ENCODE measurements at regions not wholly inside any gene's neighbourhood (a gene's known extent, or its start where the extent isn't known, plus 50 kb on each side); places are given as distances from the start of the nearest gene placed in this dataset.
"Not testable (repeated sequence)": the region's sequence is repeated elsewhere in the genome, so short reads cannot be mapped to it uniquely, and the experiment has no call there.

- no peak for DNase-seq (ENCODE audit: low read depth in 2 of 2)
These were observed 91.7 kb upstream of the MITF start for GRCh38 chr3:69647511-69648110.

- DNase-seq (ENCODE audit: low read depth in 2 of 2), result no peak
These were observed 92.2 kb upstream of the MITF start for GRCh38 chr3:69647081-69647480.

- DNase-seq (ENCODE audit: low read depth in 2 of 2), result no peak
These were observed 92.8 kb upstream of the MITF start for GRCh38 chr3:69646287-69647067.

- DNase-seq (ENCODE audit: low read depth in 2 of 2), result no peak
These were observed 96.7 kb upstream of the MITF start for GRCh38 chr3:69642606-69643005.

DNA sequence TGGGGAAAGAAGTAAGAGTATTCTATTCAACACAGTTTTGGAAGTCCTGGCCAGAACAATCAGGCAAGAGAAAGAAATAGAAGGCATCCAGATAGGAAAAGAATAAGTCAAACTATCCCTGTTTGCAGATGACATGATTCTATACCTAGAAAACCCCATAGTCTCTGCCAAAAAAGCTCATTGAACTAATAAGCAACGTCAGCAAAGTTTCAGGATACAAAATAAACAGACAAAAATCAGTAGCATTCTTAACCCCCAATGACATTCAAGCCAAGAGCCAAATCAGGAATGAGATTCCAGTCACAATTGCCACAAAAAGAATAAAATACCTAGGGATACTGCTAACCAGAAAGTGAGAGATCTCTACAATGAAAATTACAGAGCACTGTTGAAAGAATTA is 99.4 kb upstream of the MITF start:
- DNase-seq (ENCODE audit: low read depth in 2 of 2), result no peak

- DNase-seq (ENCODE audit: low read depth in 2 of 2), result no peak
These were observed 110.3 kb upstream of the MITF start for GRCh38 chr3:69628951-69629350.

GRCh38 chr3:69613286-69613685 is 126.0 kb upstream of the MITF start:
- DNase-seq (ENCODE audit: low read depth in 2 of 2), result no peak

DNA sequence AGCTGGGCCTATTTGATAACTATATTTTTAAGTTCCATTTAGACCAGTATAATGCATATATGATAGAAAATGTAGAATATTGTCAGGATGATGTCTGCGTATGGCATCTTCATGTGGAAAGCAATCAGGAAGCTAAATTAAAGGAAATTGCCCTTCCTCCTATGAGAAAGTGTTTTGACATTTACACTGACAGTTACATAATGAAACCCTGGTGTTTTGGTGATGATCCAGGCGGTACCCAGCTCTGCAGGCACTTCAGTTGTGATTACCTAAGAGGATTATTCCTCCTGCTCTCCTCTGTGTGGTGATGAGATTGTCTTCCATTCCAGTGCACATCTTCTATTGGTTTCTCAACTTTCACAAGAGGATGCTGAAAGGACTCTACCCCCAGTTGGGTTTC is 126.5 kb upstream of the MITF start:
- DNase-seq (ENCODE audit: low read depth in 2 of 2), result no peak

- not testable (repeated sequence) for DNase-seq (ENCODE audit: low read depth in 2 of 2)
These were observed 129.7 kb upstream of the MITF start for GRCh38 chr3:69609566-69609965.

DNA sequence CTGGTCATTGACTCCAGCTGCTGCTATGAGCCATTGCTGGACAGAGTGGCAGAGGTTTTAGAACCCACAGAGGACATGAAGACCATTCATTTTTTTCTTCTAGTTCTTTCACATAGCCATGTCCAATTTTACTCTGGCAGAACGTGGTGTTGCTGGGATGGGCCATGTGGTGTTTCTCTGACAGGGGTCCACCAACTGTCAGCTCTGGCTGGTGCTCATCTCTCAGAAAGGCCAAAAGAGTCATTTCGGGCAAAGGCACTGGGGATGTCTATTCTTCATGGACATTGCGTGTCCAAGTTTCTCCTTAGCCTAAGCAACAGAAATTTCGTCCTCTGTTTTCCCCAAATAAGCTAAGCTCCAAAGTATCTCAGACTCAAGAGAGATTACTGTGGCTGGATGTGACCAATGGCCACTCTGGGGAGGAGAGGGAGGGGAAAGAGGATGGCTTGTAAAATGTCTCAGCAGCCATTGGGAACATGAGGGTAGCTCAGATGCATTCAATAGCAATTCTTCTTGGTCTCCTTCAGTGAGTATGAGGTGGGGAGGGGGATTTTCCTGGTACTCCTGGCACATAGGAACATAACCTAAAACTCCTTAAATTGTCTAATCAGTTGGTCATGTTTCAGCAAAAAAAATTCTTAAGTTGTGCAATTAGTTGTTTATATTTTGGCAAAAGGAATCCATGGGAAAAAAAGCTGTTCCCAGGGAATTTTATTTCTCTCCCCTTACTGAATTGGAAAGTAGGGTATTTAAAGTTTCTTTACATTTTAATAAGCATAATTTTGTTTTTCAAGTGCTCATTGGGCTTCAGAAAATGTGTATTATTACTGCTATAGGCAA is 131.6 kb upstream of the MITF start:
- no peak for DNase-seq (ENCODE audit: low read depth in 2 of 2)

GRCh38 chr3:69605867-69606266 is 133.4 kb upstream of the MITF start:
- DNase-seq (ENCODE audit: low read depth in 2 of 2), result no peak

- no peak for DNase-seq (ENCODE audit: low read depth in 2 of 2)
These were observed 134.4 kb upstream of the MITF start for GRCh38 chr3:69604735-69605450.

GRCh38 chr3:69602112-69602511 is 137.2 kb upstream of the MITF start:
- DNase-seq (ENCODE audit: low read depth in 2 of 2), result no peak

DNA sequence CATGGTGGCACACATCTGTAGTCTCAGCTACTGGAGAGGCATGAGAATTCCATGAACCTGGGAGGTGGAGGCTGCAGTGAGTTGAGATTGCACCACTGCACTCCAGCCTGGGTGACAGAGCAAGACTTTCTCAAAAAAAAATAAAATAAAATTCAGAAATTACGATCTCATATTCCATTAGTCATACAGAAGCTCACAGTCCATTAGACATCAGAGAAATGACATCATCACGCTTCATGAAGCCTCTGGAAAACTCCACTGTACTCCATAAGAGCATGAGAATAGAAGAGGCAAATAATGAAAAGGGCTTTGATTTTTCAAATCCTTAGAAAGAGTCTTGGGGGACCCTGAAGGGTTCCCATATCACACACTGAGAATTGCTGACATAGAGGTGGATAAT is 145.0 kb upstream of the MITF start:
- no peak for DNase-seq (ENCODE audit: low read depth in 2 of 2)

DNA sequence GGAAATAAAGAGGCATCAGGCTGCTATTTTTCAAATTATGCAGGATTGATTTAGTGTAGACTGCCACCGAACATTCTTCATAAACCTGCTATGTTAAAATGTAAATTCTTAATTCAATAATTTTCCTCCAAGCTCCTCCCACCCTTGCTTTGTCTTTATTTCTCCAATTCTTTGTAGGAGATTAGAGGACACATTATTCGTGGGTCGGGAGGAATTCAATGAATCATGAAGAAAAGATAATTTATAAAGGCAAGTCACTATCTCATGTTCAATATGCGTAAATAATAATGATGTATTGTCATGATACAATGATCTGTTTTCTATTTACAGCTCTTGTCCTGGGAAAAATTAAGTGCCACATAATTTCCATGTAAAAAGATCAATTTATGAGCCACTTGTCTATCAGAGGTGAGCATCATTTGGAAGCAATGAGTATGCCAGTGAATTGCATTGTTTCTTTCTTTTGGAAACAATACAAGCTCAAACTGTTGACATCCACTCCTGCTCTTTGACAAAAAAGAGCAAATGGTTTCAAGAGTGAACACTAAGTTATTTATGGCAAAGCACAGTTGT is 148.0 kb upstream of the MITF start:
- no peak for DNase-seq (ENCODE audit: low read depth in 2 of 2)

DNA sequence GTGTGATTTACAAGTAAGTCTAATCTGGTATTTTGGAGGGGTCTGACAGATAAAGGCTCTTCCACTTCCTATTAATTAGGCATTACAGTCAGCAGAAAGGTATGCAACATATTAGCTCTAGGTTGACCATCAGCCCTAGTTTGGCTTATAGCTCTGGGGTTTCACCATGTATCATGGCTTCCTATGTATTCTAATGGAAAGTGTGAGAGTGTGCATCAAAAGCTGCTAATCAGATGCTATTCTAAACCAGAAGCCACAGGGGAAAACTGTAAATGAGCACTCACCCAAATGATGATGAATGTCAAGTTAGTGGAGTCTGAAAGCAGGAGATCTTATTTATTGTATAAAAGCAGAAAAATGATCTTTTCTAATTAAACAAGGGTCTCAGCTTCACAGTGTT is 149.2 kb upstream of the MITF start:
- DNase-seq (ENCODE audit: low read depth in 2 of 2), result no peak

- DNase-seq (ENCODE audit: low read depth in 2 of 2), result no peak
These were observed 151.1 kb upstream of the MITF start for GRCh38 chr3:69588170-69588569.

GRCh38 chr3:69585472-69585871 is 153.8 kb upstream of the MITF start:
- DNase-seq (ENCODE audit: low read depth in 2 of 2), result no peak

DNA sequence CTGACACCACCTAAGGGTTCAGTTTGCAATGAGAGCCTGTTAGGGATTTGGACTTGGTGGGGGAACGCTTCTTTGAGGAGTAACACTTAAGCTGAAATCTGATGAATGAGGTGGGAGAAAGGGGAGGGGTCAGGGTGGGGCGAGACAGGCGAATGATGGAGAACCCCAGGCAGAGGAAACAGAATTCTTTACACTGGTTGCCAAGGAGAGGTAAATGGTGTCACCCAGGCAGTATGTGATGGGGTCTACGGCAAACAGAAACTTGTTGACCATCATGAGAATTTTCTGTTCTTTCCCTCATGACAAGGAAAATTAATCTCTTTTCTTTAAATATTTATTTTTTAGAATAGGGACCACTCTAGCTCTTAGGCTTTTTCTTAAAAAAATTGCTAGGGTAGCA is 157.2 kb upstream of the MITF start:
- DNase-seq (ENCODE audit: low read depth in 2 of 2), result no peak

DNA sequence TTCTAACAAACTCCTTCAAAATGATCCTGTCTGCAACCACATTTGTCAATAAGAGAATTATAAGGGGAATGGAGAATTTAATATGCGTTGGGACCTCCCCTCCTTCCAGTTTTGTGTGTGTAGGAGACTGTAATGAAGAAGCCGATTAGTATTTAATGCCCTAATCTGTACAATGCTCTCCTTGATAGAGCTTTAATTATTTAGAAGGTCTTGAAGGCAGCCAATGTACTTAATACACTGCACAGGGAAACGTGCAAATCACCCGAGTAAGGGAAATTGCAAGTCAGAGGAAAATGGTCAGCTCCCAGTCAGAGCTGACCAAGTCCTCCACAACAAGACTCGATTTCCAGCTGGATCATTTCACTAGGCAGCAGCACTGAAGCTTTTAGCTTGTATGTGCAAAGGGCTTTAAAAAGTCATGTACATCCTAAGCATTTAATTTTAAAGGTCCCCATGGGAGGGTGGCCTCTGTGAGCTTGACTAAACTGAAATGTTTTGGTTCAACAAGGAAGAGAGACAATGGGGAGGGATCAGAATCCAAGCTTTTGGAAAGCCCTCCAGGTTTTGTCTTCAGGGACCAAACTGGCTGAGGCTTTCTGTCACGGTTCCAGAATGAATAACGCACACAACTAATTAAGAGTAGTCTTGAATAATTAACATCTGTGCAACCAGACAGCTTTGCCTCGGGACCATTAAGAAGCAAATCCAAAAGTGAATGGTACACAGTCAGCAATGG is 159.8 kb upstream of the MITF start:
- no peak for DNase-seq (ENCODE audit: low read depth in 2 of 2)

GRCh38 chr3:69569520-69569919 is 169.7 kb upstream of the MITF start:
- no peak for DNase-seq (ENCODE audit: low read depth in 2 of 2)

Data from fibroblast of skin of left quadriceps (primary cell).